K562 (cell line): ENCODE measurements at regions not wholly inside any gene's neighbourhood (a gene's known extent, or its start where the extent isn't known, plus 50 kb on each side); places are given as distances from the start of the nearest gene placed in this dataset.

Source experiments
- CBX2 ChIP-seq: fragments of 200-600 bp; sonication (generic); IDR thresholded peaks from one replicate; pipeline ENCODE4 v1.6.1; 2012; ENCODE audit warnings: mild to moderate bottlenecking, low read length, inconsistent platforms; ENCODE audit not compliant: insufficient read depth, poor library complexity, severe bottlenecking
- MTA3 ChIP-seq: fragments of 450-650 bp; formaldehyde crosslinking; IDR thresholded peaks from 2 replicates; pipeline ENCODE4 v1.6.1; 2017; ENCODE audit warnings: mild to moderate bottlenecking, borderline replicate concordance
- SMAD4 ChIP-seq: fragments of 250-450 bp; sonication (Bioruptor Pico); conservative IDR thresholded peaks from 2 replicates; pipeline ENCODE4 v1.8.0; 2021; ENCODE audit warnings: inconsistent platforms, mild to moderate bottlenecking, moderate library complexity
- YY1 ChIP-seq, 3 experiments: IDR thresholded peaks; 2 replicates each; pipeline ENCODE4 v1.6.1; 2011; ENCODE audit warnings: low read length in 2 of 3, mild to moderate bottlenecking in 2 of 3, moderate library complexity in 2 of 3, borderline replicate concordance in 1 of 3, control low read depth in 1 of 3, low read depth in 1 of 3; ENCODE audit not compliant: insufficient read depth in 3 of 3, insufficient replicate concordance in 2 of 3, control insufficient read depth in 1 of 3, insufficient read length in 1 of 3; ENCODE audit errors: extremely low read depth in 1 of 3
- ZNF3 ChIP-seq: fragments of 250-450 bp; sonication (Bioruptor Pico); IDR thresholded peaks from 2 replicates; pipeline ENCODE4 v1.5.0; 2021; ENCODE audit warnings: mild to moderate bottlenecking, moderate library complexity
- TF ChIP-seq, protein P1 (sequence below): fragments of 450-650 bp; formaldehyde crosslinking; IDR thresholded peaks from 2 replicates; pipeline ENCODE4 v1.4.0; 2022; ENCODE audit warnings: missing genetic modification characterization
- TF ChIP-seq, protein P2 (sequence below), 2 experiments: IDR thresholded peaks in 1 of 2; conservative IDR thresholded peaks in 1 of 2; 2 replicates each; pipeline ENCODE4 v1.6.1; 2016; ENCODE audit warnings: low read depth in 2 of 2, mild to moderate bottlenecking in 1 of 2, missing compliant biosample characterization in 1 of 2, missing genetic modification characterization in 1 of 2, moderate library complexity in 1 of 2
- TF ChIP-seq, protein P3 (sequence below), 2 experiments: fragments of 450-650 bp; formaldehyde crosslinking in 1 of 2; IDR thresholded peaks; 2 replicates each; pipeline versions ENCODE4 v1.4.0 to v1.6.1; 2014 to 2020; ENCODE audit warnings: mild to moderate bottlenecking in 2 of 2, borderline replicate concordance in 1 of 2, low read depth in 1 of 2

DNA sequence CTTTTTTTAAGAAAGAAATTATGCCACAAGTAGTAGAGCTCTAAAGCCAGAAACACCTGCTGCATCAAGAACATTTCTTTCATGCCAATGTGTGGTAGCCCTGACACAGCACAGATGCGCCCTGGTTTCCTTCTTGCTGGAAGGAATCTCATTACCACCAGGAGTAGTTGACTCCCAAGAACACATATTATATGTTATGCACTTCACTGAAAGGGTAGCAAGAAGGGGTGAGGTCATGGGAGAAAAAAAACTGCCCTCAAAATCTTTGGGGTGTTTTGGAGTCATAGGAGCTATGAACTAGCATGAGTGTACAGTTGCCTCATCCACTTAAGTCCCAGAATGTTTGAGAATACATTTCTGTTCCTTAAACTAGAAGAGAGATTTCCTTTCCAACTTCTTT, 185.8 kb upstream of the C1QTNF7 start:
- TF ChIP-seq CBX2, result no peak
- TF ChIP-seq, protein P1, sequence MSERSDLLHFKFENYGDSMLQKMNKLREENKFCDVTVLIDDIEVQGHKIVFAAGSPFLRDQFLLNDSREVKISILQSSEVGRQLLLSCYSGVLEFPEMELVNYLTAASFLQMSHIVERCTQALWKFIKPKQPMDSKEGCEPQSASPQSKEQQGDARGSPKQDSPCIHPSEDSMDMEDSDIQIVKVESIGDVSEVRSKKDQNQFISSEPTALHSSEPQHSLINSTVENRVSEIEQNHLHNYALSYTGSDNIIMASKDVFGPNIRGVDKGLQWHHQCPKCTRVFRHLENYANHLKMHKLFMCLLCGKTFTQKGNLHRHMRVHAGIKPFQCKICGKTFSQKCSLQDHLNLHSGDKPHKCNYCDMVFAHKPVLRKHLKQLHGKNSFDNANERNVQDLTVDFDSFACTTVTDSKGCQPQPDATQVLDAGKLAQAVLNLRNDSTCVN (CRISPR knock-in tag), result no peak
- TF ChIP-seq, protein P2, sequence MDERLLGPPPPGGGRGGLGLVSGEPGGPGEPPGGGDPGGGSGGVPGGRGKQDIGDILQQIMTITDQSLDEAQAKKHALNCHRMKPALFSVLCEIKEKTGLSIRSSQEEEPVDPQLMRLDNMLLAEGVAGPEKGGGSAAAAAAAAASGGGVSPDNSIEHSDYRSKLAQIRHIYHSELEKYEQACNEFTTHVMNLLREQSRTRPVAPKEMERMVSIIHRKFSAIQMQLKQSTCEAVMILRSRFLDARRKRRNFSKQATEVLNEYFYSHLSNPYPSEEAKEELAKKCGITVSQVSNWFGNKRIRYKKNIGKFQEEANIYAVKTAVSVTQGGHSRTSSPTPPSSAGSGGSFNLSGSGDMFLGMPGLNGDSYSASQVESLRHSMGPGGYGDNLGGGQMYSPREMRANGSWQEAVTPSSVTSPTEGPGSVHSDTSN (CRISPR knock-in tag; IDR thresholded peaks at IDR 0.05; ENCODE audit: low read depth), result no peak
- TF ChIP-seq, protein P2 (tag; conservative IDR thresholded peaks at IDR 0.05; ENCODE audit: low read depth), result no peak
- no peak for TF ChIP-seq ZNF3 (CRISPR knock-in tag)
- TF ChIP-seq, protein P3, sequence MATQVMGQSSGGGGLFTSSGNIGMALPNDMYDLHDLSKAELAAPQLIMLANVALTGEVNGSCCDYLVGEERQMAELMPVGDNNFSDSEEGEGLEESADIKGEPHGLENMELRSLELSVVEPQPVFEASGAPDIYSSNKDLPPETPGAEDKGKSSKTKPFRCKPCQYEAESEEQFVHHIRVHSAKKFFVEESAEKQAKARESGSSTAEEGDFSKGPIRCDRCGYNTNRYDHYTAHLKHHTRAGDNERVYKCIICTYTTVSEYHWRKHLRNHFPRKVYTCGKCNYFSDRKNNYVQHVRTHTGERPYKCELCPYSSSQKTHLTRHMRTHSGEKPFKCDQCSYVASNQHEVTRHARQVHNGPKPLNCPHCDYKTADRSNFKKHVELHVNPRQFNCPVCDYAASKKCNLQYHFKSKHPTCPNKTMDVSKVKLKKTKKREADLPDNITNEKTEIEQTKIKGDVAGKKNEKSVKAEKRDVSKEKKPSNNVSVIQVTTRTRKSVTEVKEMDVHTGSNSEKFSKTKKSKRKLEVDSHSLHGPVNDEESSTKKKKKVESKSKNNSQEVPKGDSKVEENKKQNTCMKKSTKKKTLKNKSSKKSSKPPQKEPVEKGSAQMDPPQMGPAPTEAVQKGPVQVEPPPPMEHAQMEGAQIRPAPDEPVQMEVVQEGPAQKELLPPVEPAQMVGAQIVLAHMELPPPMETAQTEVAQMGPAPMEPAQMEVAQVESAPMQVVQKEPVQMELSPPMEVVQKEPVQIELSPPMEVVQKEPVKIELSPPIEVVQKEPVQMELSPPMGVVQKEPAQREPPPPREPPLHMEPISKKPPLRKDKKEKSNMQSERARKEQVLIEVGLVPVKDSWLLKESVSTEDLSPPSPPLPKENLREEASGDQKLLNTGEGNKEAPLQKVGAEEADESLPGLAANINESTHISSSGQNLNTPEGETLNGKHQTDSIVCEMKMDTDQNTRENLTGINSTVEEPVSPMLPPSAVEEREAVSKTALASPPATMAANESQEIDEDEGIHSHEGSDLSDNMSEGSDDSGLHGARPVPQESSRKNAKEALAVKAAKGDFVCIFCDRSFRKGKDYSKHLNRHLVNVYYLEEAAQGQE (IDR thresholded peaks at IDR 0.05; ENCODE audit: borderline replicate concordance), result no peak
- TF ChIP-seq, protein P3 (CRISPR knock-in tag; IDR thresholded peaks at IDR 0.05; ENCODE audit: low read depth), result no peak
- TF ChIP-seq MTA3, result no peak
- TF ChIP-seq YY1 (IDR thresholded peaks at IDR 0.05; ENCODE audit: borderline replicate concordance in 1 of 3, control insufficient read depth in 1 of 3, extremely low read depth in 1 of 3, insufficient read depth in 3 of 3, insufficient read length in 1 of 3, insufficient replicate concordance in 2 of 3, low read depth in 1 of 3, low read length in 2 of 3), result no peak
- no peak for TF ChIP-seq SMAD4 (CRISPR knock-in tag)
